SU-DHL-6 (cell line): ENCODE measurements at regions not wholly inside any gene's neighbourhood (a gene's known extent, or its start where the extent isn't known, plus 50 kb on each side); places are given as distances from the start of the nearest gene placed in this dataset.
"Not testable (repeated sequence)": the region's sequence is repeated elsewhere in the genome, so short reads cannot be mapped to it uniquely, and the experiment has no call there.

Experiments used
- H2AFZ ChIP-seq: fragments of 200-600 bp; sonication (generic); 2 replicates; pipeline ENCODE4 v1.6.1; 2014; ENCODE audit warnings: low read depth, mild to moderate bottlenecking, moderate library complexity, mixed read lengths, antibody characterized with exemption, low read length; ENCODE audit not compliant: severe bottlenecking
- H3F3A ChIP-seq: fragments of 200-600 bp; shearing (Covaris generic); 2 replicates; pipeline ENCODE4 v1.6.0; 2016; ENCODE audit warnings: antibody characterized with exemption, mild to moderate bottlenecking; ENCODE audit not compliant: insufficient read depth
- H3K27ac ChIP-seq: fragments of 200-600 bp; sonication (generic); 2 replicates; pipeline ENCODE4 v1.5.1; 2016; ENCODE audit warnings: low read depth, mild to moderate bottlenecking, low read length, moderate library complexity, mixed read lengths
- H3K27me3 ChIP-seq: fragments of 200-600 bp; sonication (generic), shearing (Covaris generic); 2 replicates; pipeline ENCODE4 v1.6.0; 2014; ENCODE audit warnings: mild to moderate bottlenecking, low read length
- H3K36me3 ChIP-seq: fragments of 200-600 bp; sonication (generic); 2 replicates; pipeline ENCODE4 v1.6.1; 2014; ENCODE audit warnings: mild to moderate bottlenecking, low read length, mixed read lengths
- H3K4me2 ChIP-seq: fragments of 300-600, 200-600 bp; shearing (Covaris generic), sonication (generic); 2 replicates; pipeline ENCODE4 v1.6.0; 2014; ENCODE audit warnings: low read length, low read depth, mild to moderate bottlenecking; ENCODE audit not compliant: poor library complexity, severe bottlenecking
- H3K4me3 ChIP-seq: fragments of 200-600 bp; sonication (generic); 2 replicates; pipeline ENCODE4 v1.5.1; 2014; ENCODE audit warnings: antibody characterized with exemption, low read length, mild to moderate bottlenecking, mixed read lengths; ENCODE audit not compliant: insufficient read depth, poor library complexity, severe bottlenecking
- H3K79me2 ChIP-seq: fragments of 200-600 bp; sonication (generic); 2 replicates; pipeline ENCODE4 v1.6.1; 2014; ENCODE audit warnings: mild to moderate bottlenecking, low read length, moderate library complexity; ENCODE audit not compliant: insufficient read depth
- H3K9ac ChIP-seq: fragments of 200-600 bp; sonication (generic); 2 replicates; pipeline ENCODE4 v1.7.0; 2014; ENCODE audit warnings: mild to moderate bottlenecking, low read length
- H3K9me2 ChIP-seq: fragments of 200-600 bp; sonication (generic); replicated peaks from 2 replicates; pipeline ENCODE4 v1.6.1; 2014; ENCODE audit warnings: low read length; ENCODE audit not compliant: insufficient read depth
- H3K9me3 ChIP-seq: fragments of 200-600 bp; sonication (generic); 2 replicates; pipeline ENCODE4 v1.6.1; 2014; ENCODE audit warnings: low read length, mixed read lengths; ENCODE audit not compliant: insufficient read depth
- H4K20me1 ChIP-seq: fragments of 200-600 bp; sonication (generic); 2 replicates; pipeline ENCODE4 v1.6.1; 2014; ENCODE audit warnings: low read depth, mild to moderate bottlenecking, antibody characterized with exemption, low read length, moderate library complexity, mixed read lengths
- CTCF ChIP-seq: fragments of 200-600 bp; sonication (generic); IDR thresholded peaks from one replicate; pipeline ENCODE4 v1.5.1; 2017; ENCODE audit warnings: antibody characterized with exemption, mild to moderate bottlenecking, low read length, moderate library complexity; ENCODE audit not compliant: insufficient read depth, poor library complexity, severe bottlenecking
- EZH2phosphoT487 ChIP-seq: fragments of 200-600 bp; sonication (generic), shearing (Covaris generic); conservative IDR thresholded peaks from 2 replicates; pipeline ENCODE4 v1.6.1; 2018; ENCODE audit warnings: mild to moderate bottlenecking, antibody characterized with exemption, low read length, moderate library complexity, mixed read lengths

- Histone ChIP-seq H3K4me3 (no peak overlapping the region), H3K9me3 (no peaks in the 10 kb centered on the region), H2AFZ (no peak overlapping the region), H3F3A (no peaks in the 10 kb centered on the region), H3K9me2 (no peaks in the 10 kb centered on the region), H3K79me2 (no peaks in the 10 kb centered on the region), H4K20me1 (no peaks in the 10 kb centered on the region), H3K4me2 (no peak overlapping the region), H3K27ac (no peak overlapping the region), H3K36me3 (no peaks in the 10 kb centered on the region), H3K9ac (no peak overlapping the region), H3K27me3 (no peaks in the 10 kb centered on the region)
- TF ChIP-seq CTCF (no peak), EZH2phosphoT487 (no peak)
Observed at GRCh38 chr4:59770601-59771264, 1429.4 kb upstream of the ADGRL3 start.

GRCh38 chr4:59772641-59773139, 1427.4 kb upstream of the ADGRL3 start:
- H3F3A ChIP-seq, result no peaks in the 10 kb centered on the region
- TF ChIP-seq EZH2phosphoT487 (no peak), CTCF (no peak)
- H2AFZ ChIP-seq, result no peak overlapping the region
- no peak overlapping the region for H3K4me3 ChIP-seq
- H3K27ac ChIP-seq, result no peak overlapping the region
- H3K79me2 ChIP-seq, result no peaks in the 10 kb centered on the region
- no peak overlapping the region for H3K4me2 ChIP-seq
- H3K9ac ChIP-seq, result no peak overlapping the region
- H3K27me3 ChIP-seq, result no peaks in the 10 kb centered on the region
- H3K9me3 ChIP-seq, result no peaks in the 10 kb centered on the region
- H3K9me2 ChIP-seq, result no peaks in the 10 kb centered on the region
- H3K36me3 ChIP-seq, result no peaks in the 10 kb centered on the region
- H4K20me1 ChIP-seq, result no peaks in the 10 kb centered on the region

- H3K79me2 ChIP-seq, H2AFZ ChIP-seq, H3K9ac ChIP-seq, H3K4me2 ChIP-seq, H3K27me3 ChIP-seq, H3F3A ChIP-seq, H4K20me1 ChIP-seq, H3K4me3 ChIP-seq, H3K36me3 ChIP-seq, H3K9me3 ChIP-seq, H3K9me2 ChIP-seq, H3K27ac ChIP-seq: not testable (repeated sequence)
Observed at GRCh38 chr4:59780271-59780670, 1419.9 kb upstream of the ADGRL3 start.

GRCh38 chr4:59805176-59805575, 1395.0 kb upstream of the ADGRL3 start:
- H3K79me2 ChIP-seq, result no peaks in the 10 kb centered on the region
- no peak overlapping the region for H3K9ac ChIP-seq
- no peaks in the 10 kb centered on the region for H4K20me1 ChIP-seq

More at GRCh38 chr4:59805176-59805575, 1395.0 kb upstream of the ADGRL3 start:
- TF ChIP-seq EZH2phosphoT487 (no peak), CTCF (no peak)
- H3K36me3 ChIP-seq, result no peaks in the 10 kb centered on the region
- no peaks in the 10 kb centered on the region for H3K9me3 ChIP-seq
- H3K4me2 ChIP-seq, result no peak overlapping the region
- no peak overlapping the region for H2AFZ ChIP-seq
- H3K27me3 ChIP-seq, result no peaks in the 10 kb centered on the region
- no peak overlapping the region for H3K4me3 ChIP-seq
- H3F3A ChIP-seq, result no peaks in the 10 kb centered on the region
- H3K27ac ChIP-seq, result no peak overlapping the region
- no peaks in the 10 kb centered on the region for H3K9me2 ChIP-seq
